AG09309 (cell line): ENCODE measurements at regions not wholly inside any gene's neighbourhood (a gene's known extent, or its start where the extent isn't known, plus 50 kb on each side); places are given as distances from the start of the nearest gene placed in this dataset.

Source experiments
- DNase-seq: peaks from one replicate; pipeline ENCODE4 v3.0.0-alpha.2; 2010; ENCODE audit warnings: low read depth
- H3K4me3 ChIP-seq: 2 replicates; pipeline ENCODE4 v1.5.1; 2011; ENCODE audit warnings: mild to moderate bottlenecking, low read depth, low read length, moderate library complexity; ENCODE audit not compliant: control insufficient read depth
- TF ChIP-seq, protein P1 (sequence below): IDR thresholded peaks from 2 replicates; pipeline ENCODE4 v1.5.1; 2011; ENCODE audit warnings: mild to moderate bottlenecking, low read depth, low read length, inconsistent platforms; ENCODE audit not compliant: insufficient read depth, control insufficient read depth; ENCODE audit errors: missing control alignments

- no peak for DNase-seq
- H3K4me3 ChIP-seq = no peak overlapping the region
- TF ChIP-seq, protein P1, sequence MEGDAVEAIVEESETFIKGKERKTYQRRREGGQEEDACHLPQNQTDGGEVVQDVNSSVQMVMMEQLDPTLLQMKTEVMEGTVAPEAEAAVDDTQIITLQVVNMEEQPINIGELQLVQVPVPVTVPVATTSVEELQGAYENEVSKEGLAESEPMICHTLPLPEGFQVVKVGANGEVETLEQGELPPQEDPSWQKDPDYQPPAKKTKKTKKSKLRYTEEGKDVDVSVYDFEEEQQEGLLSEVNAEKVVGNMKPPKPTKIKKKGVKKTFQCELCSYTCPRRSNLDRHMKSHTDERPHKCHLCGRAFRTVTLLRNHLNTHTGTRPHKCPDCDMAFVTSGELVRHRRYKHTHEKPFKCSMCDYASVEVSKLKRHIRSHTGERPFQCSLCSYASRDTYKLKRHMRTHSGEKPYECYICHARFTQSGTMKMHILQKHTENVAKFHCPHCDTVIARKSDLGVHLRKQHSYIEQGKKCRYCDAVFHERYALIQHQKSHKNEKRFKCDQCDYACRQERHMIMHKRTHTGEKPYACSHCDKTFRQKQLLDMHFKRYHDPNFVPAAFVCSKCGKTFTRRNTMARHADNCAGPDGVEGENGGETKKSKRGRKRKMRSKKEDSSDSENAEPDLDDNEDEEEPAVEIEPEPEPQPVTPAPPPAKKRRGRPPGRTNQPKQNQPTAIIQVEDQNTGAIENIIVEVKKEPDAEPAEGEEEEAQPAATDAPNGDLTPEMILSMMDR = no peak
These were observed 93.2 kb downstream of the UNCX start for GRCh38 chr7:1325646-1326510.

- TF ChIP-seq, protein P1 = no peak
- H3K4me3 ChIP-seq = no peak overlapping the region
- DNase-seq = no peak
These were observed 93.8 kb downstream of the UNCX start for GRCh38 chr7:1326511-1326785.

GRCh38 chr7:1329261-1329660 is 96.6 kb downstream of the UNCX start:
- TF ChIP-seq, protein P1 = no peak
- H3K4me3 ChIP-seq = no peak overlapping the region
- DNase-seq = no peak

DNA sequence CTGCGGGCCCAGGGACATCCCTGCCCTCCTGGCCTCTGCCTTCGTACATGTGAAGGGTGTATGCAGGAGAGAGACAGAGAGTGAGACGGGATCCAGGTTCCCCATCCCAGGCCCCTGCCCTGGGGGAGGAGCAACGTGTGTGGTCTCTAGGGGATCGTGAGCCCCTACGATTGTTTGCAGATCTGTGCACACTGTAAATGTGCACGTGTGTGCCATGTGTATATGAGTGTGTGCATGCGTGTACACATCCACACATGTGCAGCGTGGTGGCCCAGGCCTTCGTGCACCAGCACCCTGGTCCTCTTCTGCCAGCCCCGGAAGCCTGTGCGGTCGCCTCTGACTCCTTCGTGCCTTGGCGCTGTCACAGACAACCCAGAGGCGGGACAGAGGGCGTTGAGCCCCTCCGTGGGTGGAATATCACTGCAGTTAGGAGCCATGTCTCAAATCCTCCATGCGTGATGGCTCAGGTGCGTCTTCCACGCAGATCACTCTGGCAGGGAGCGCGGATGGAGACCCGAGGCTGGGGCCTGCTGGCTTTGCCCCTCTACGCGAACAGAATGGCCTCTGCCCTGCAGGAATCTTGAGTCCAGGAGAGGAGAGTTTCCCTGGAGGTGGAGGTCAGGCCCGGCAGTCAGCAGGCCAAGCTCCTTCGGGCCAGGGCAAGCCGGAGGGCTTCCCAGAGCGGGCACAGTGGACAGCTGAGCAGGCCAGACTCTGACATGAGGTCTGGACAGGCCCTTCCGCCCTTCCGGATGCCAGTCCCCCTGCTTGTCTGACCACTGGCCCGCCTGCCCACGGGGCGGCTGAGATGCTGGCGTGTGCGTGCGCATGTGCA is 97.5 kb downstream of the UNCX start:
- DNase-seq = no peak
- H3K4me3 ChIP-seq = no peak overlapping the region
- TF ChIP-seq, protein P1 = no peak

- no peak for DNase-seq
- TF ChIP-seq, protein P1 = no peak
- no peak overlapping the region for H3K4me3 ChIP-seq
These were observed 98.2 kb downstream of the UNCX start for GRCh38 chr7:1330801-1331425.

GRCh38 chr7:1331561-1332467 is 99.1 kb downstream of the UNCX start:
- no peak overlapping the region for H3K4me3 ChIP-seq
- TF ChIP-seq, protein P1 = no peak
- DNase-seq = no peak
